ENCODE measurements at regions not wholly inside any gene's neighbourhood (a gene's known extent, or its start where the extent isn't known, plus 50 kb on each side); places are given as distances from the start of the nearest gene placed in this dataset.

DNA sequence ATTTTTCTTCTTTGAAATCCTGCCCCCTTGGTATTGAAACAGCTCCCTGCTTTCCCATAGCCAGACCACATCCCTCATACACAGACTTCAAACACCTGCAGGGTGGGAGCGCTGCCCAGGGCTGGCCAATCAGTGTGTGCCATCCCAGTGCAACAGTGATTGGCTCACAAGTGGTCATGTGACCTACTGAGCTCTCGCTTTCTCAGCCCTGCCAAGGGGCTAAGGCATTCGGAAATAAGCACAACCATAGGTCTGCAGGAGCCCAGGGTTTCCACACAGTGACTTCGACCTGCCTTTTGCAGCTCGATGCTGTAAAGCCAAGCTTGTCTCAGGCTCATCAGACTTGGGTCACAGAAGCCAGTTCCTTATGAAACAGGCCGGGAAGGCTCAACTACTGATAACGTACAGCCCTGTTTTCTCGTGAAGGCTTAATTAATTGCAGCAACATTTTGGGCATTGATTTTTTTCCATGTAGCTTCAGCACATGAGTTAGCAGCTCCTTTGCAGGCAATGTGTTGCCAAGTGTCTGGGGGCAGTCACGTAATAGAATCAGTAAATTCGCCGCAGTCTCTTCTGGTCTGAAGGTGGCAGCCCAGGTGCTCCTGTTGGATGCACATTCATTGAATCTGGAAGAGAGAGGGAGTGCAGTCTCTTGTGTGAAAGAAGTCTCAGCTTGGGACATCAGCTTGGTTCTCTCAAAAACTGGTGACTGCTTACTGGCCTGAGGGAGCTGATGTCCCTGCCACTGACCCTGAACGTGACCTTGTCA, 1091.8 kb downstream of the AACS start:
- TF ChIP-seq, protein P1, sequence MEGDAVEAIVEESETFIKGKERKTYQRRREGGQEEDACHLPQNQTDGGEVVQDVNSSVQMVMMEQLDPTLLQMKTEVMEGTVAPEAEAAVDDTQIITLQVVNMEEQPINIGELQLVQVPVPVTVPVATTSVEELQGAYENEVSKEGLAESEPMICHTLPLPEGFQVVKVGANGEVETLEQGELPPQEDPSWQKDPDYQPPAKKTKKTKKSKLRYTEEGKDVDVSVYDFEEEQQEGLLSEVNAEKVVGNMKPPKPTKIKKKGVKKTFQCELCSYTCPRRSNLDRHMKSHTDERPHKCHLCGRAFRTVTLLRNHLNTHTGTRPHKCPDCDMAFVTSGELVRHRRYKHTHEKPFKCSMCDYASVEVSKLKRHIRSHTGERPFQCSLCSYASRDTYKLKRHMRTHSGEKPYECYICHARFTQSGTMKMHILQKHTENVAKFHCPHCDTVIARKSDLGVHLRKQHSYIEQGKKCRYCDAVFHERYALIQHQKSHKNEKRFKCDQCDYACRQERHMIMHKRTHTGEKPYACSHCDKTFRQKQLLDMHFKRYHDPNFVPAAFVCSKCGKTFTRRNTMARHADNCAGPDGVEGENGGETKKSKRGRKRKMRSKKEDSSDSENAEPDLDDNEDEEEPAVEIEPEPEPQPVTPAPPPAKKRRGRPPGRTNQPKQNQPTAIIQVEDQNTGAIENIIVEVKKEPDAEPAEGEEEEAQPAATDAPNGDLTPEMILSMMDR (IDR thresholded peaks at IDR 0.05) = no peak
- no peak for TF ChIP-seq POLR2A (IDR thresholded peaks at IDR 0.05)

All from heart left ventricle (tissue), 13 donors.